ENCODE measurements at regions not wholly inside any gene's neighbourhood (a gene's known extent, or its start where the extent isn't known, plus 50 kb on each side); places are given as distances from the start of the nearest gene placed in this dataset.

- DNase-seq: no peak
Measured at GRCh38 chr20:9981829-9982228, 53.0 kb upstream of the ANKEF1 start.

GRCh38 chr20:9978397-9979004, 56.3 kb upstream of the ANKEF1 start:
- peak; percentile 39 for DNase-seq

- no peak for DNase-seq
Measured at GRCh38 chr20:9977629-9978028, 57.2 kb upstream of the ANKEF1 start.

- no peak for DNase-seq
Measured at GRCh38 chr20:9974324-9974723, 60.5 kb upstream of the ANKEF1 start.

GRCh38 chr20:9971746-9972145, 63.0 kb upstream of the ANKEF1 start:
- DNase-seq: no peak

GRCh38 chr20:9969626-9970025, 65.2 kb upstream of the ANKEF1 start:
- no peak for DNase-seq

- no peak for DNase-seq
Measured at GRCh38 chr20:9968015-9968414, 66.8 kb upstream of the ANKEF1 start.

GRCh38 chr20:9966966-9967365, 67.8 kb upstream of the ANKEF1 start:
- DNase-seq: no peak

- no peak for DNase-seq
Measured at GRCh38 chr20:9963029-9963428, 71.8 kb upstream of the ANKEF1 start.

- no peak for DNase-seq
Measured at GRCh38 chr20:9958693-9959092, 76.1 kb upstream of the ANKEF1 start.

GRCh38 chr20:9955646-9956045, 79.1 kb upstream of the ANKEF1 start:
- DNase-seq: no peak

GRCh38 chr20:9949563-9949962, 85.2 kb upstream of the ANKEF1 start:
- no peak for DNase-seq

GRCh38 chr20:9945408-9945807, 89.4 kb upstream of the ANKEF1 start:
- DNase-seq: no peak

- no peak for DNase-seq
Measured at GRCh38 chr20:9942736-9943135, 92.1 kb upstream of the ANKEF1 start.

GRCh38 chr20:9940329-9940728, 94.5 kb upstream of the ANKEF1 start:
- DNase-seq: no peak

GRCh38 chr20:9939231-9939630, 95.6 kb upstream of the ANKEF1 start:
- DNase-seq: no peak

GRCh38 chr20:9935285-9935684, 96.4 kb upstream of the PAK5 start:
- DNase-seq: no peak

- DNase-seq: no peak
Measured at GRCh38 chr20:9930142-9930541, 91.3 kb upstream of the PAK5 start.

- DNase-seq: no peak
Measured at GRCh38 chr20:9928955-9929354, 90.1 kb upstream of the PAK5 start.

GRCh38 chr20:9928281-9928737, 89.4 kb upstream of the PAK5 start:
- no peak for DNase-seq

GRCh38 chr20:9927224-9927623, 88.3 kb upstream of the PAK5 start:
- no peak for DNase-seq

- no peak for DNase-seq
Measured at GRCh38 chr20:9926476-9926875, 87.6 kb upstream of the PAK5 start.

- DNase-seq: no peak
Measured at GRCh38 chr20:9926007-9926406, 87.1 kb upstream of the PAK5 start.

GRCh38 chr20:9923648-9924047, 84.8 kb upstream of the PAK5 start:
- DNase-seq: no peak

- DNase-seq: no peak
Measured at GRCh38 chr20:9920866-9921265, 82.0 kb upstream of the PAK5 start.

Data from SIG-M5 (cell line).